HG03575 (cell line): ENCODE measurements at regions not wholly inside any gene's neighbourhood (a gene's known extent, or its start where the extent isn't known, plus 50 kb on each side); places are given as distances from the start of the nearest gene placed in this dataset.

Experiments
- ATAC-seq: cut with Tn5 transposase; IDR thresholded peaks from one replicate; pipeline ENCODE4 v1.9.1; 2021; ENCODE audit not compliant: unreplicated experiment, insufficient number of reproducible peaks, low FRiP score; ENCODE audit errors: extremely low read depth

DNA sequence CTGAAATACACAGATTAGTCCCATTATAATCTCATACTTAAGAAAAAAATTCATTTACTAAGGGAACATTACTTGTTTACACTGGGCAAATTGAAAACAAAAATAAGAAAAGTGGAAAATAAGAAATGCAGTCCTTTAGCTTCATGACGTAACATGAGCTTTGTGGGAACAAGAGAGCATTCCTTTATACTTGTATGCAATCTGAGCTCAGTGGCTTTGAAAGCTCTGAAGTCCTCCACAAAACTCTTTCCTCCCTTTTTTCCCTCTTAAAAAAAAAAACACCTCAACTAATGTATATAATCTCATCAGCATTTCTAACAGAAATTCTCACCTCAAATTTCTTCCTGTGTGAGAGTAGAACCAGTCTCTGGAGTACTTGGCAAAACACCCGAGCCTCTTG is 76.9 kb upstream of the OTX2 start:
- no peak for ATAC-seq

DNA sequence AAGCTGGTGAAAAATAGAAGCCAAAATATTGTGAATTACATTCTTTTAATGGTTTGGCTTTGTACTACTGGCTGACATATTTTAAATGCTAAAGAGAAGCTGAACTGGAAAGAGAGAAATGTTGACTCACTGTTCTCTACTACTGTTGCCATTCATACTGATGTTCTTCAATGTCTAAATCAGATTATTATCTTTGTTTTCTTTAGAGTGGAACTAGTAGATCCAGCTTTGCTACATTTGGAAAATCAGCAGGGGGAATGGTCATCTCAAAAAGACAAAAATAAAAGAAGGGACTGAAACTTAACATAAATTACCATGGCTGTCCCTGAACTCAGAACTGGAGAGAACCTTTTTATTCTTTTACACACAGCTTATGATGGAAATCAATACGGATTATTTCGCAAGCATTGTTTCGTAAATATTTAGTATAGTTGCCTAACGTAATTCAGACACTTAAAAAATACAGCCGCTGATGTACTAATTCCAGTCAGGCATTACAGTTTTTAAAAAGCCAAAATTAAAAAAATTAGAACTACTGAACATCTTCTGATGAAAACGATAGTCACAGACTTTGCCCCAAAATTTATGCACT is 76.3 kb upstream of the OTX2 start:
- ATAC-seq: no peak

DNA sequence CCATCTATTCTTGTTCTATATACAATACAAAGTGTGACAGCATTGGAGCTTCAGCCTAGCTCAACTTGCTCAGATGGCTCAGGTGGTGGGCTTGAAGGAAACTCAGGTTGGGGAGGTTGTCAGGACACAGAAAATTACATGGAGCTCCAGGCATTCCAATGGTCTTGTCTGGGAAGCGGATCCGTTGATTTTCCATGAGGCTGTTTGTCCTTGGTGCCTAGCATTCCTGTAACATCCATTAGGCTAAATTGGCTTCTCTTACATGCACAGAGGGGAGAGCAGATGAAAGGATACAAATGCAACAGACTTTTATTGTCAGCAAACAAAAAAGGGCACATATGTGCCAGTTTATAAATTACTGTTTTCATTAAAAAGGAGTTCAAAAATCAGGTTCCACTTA is 75.5 kb upstream of the OTX2 start:
- no peak for ATAC-seq

DNA sequence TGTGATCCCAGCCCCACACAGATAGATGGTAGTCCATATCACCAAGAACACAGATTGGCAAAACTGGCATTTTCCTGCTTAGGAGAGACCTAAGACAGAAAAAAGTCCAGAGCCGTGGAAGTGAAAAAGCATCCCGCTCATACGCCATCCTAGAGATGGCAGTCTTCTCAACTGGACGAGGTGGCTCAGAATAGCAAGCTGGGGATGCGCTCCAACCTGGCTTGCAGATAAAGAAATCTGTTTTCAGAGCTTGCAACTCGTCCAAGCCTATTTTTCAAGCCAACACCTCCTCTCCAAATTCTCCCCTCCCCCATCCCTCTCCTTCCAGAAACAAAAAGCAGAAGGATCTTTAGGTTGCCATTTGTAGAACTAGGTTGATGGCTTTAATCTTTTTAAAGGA is 74.3 kb upstream of the OTX2 start:
- ATAC-seq: no peak

DNA sequence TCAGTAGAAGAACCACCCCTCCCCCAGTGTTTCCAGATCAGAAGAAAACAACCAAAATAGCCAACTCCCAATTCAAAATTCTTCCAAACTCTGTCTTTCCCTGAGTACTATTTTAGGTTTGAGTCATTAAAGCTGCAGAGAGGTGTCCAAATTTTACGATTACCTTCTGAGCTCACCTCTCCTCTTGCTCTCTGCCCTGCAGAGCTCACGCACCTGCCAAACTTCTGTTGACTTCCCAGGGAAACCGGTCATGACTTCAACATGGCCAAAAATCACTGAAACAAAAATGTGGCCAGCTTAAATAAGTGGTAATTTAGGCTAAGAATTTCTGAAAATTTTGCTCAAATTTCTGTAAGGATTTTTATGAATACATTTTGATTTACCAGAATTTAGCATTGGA is 70.9 kb upstream of the OTX2 start:
- ATAC-seq: no peak

GRCh38 chr14:56878766-56879165 is 68.5 kb upstream of the OTX2 start:
- ATAC-seq: no peak

- ATAC-seq: no peak
These were observed 64.9 kb upstream of the OTX2 start for GRCh38 chr14:56875104-56875675.

GRCh38 chr14:56874375-56874774 is 64.1 kb upstream of the OTX2 start:
- no peak for ATAC-seq

DNA sequence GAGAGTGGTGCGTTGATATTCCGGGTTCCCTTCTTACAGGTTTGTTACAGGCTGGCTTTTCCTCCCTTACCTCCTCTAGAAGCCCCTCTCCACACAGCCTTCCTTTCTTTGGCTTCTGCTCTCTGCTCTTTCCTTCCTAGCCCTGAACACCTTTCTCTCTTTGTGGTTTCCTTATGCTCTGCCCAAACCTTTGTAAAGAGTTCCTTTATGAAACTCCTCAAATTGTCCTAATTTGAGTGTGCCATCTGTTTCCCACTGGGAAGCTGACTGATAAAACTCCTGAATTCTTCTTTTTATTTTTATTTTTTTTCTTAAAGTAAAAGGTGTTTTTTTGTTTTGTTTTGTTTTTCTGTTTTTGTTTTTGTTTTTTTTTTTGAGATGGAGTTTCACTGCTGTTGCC is 60.1 kb upstream of the OTX2 start:
- no peak for ATAC-seq

DNA sequence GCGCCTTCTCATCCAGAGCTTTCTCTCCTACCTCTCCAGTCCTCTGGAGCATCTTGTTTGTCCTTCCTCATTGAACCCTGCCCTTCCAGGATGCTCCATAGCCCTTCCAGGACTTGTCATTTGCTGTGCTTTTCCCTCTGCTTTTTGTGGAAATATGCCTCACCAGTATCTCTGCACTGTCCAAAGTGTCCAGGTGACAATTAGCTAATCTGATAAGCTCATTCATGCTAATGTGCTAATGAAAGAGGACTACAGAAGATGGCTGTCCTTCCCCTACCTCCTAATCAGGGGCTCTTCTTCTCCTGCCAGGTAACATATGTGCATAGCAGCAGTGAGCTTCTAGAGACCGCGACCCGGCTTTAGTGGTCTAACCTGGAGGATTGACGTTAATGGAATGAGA is 58.4 kb upstream of the OTX2 start:
- no peak for ATAC-seq

- no peak for ATAC-seq
These were observed 52.6 kb upstream of the OTX2 start for GRCh38 chr14:56862836-56863235.

DNA sequence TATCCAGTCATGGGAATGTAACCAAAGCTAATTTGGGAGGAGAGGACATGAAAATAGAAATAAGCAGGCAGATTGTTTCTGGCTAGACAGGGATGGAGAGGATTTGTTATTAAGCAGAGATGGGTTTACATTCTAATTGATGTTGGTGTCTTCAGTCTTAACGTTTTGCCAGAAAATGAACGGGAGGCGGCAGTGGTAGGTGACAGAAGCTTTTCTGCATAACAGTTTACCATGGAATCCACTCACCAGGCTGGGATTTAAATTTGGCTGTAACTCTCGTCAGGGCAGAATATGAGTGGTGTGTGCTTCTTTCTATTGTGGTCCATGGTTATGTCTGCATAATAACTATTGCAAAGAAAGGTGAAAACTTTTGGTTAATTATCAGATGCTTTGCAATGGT is 50.2 kb upstream of the OTX2 start:
- ATAC-seq: no peak
